NK-92 treated with Interleukin-12 subunit alpha and Interleukin-12 subunit beta, amount 100 ng/mL, for 24 hours (cell line): ENCODE measurements at regions not wholly inside any gene's neighbourhood (a gene's known extent, or its start where the extent isn't known, plus 50 kb on each side); places are given as distances from the start of the nearest gene placed in this dataset.

Experiments used
- DNase-seq: peaks from one replicate; lab custom pipeline; 2025; lab: John Stamatoyannopoulos, UW

DNA sequence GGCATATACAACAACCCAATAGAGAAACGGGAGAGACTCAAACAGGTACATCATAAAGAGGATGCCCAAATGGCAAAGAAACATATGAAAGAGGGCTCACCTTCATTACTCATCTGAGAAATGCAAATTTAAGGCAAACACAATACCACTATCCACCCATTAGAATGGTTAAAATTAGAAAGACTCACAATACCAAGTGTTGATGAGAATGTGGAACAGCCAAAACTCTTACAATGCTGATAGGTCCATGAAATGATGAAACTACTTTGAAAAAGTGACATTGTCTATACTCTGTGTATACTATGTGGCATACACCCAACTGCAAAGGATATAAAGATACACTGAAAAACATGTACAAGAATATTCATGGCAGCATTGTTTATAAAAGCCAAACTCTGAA, 96.2 kb upstream of the TSHZ3 start:
- no peak for DNase-seq

DNA sequence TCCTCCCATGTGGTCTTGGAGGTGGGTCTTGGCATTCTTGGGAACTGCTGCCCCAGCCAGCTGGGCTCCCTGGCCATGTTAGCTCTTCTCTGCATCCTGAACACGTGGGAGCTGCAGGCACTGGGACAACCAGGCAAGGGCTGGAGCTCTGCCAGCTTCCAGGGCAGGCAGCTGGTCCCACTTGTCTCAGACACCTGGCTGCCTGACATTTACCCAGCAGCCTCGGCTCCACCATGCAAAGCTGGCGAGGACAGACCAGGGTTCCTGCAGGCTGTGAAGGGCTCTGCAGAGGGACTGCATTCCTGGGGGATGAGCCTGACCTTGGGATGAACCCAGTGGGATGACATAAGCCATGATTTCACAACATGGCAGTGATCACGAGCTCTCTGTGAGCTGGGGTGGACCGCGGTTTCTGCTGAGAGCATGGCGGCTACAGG, 99.0 kb upstream of the TSHZ3 start:
- no peak for DNase-seq

DNA sequence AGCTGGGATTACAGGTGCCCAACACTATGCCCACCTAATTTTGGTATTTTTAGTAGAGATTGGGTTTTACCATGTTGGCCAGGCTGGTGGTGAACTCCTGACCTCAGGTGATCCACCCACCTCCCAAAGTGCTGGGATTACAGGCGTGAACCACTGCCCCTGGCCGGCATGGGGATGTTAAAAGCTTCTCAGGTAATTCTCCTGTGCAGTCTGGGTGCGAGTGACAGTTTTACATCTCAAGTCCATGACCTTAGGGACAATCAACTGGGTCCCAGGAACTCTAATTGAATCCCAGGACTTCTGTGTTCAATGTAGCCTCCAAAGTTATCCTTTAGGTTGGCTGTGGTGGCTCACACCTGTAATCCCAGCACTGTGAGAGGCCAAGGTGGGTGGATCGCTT, 100.1 kb upstream of the TSHZ3 start:
- DNase-seq = no peak

DNA sequence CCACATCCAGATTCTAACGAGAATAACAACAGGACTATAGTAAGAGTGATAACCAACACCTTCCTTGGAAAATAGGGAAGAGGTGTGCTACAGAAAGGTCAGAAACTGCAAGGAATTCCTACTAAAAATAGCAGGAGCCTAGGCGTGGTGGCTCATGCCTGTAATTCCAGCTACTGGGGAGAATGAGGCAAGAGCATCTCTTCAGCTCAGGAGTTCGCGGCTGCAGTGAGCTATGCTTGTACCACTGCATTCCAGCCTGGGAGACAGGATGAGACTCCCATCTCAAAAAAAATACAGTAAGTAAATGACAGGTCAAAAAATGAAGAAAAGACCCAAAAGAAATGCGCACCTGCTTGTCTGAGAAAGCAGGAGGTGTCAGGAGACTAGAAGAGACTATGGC, 101.5 kb upstream of the TSHZ3 start:
- no peak for DNase-seq

DNA sequence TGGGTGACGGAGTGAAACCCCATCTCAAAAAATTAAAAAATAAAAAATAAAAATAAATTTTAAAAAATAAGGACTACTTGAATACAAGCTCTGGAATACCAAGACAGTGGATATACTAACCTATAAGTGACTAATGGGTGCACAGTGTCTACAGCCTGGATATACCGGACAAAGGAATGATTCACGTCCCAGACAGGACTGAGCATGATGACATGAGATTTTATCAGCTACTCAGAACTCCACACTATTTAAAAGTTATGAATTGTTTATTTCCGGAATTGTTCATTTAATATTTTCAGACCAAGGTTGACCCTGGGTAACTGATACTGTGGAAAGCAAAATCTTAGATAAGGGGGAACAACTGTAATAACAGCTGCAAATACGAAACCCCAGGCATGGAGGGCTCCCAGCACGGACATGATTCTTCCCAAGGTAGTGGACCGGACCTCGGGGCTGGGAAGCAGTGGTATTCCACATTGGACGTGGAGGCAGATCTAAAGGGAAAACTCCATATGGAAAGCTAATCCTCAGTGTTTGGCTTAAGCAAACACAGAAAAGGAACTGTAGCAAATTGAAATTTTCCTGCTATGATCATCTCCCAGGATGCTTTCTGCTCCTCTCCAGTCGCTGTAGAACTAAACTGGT, 102.6 kb upstream of the TSHZ3 start:
- no peak for DNase-seq

DNA sequence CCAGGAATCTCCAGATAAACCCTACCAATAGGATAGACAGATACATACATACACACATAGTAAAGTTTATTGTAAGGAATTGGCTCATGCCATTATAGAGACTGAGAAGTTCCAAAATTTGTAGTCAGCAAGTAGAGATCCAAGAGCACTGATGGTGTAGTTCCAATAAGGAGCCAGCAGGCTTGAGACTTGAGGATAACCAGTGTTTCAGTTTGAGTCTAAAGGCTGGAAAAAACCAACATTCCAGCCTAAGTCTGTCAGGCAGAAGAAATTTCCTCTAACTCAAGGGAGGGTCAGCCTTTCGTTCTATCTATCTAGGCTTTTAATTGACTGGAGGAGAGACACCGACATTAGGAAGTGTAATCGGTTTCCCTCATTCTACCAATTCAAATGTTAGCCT, 110.2 kb upstream of the TSHZ3 start:
- no peak for DNase-seq

DNA sequence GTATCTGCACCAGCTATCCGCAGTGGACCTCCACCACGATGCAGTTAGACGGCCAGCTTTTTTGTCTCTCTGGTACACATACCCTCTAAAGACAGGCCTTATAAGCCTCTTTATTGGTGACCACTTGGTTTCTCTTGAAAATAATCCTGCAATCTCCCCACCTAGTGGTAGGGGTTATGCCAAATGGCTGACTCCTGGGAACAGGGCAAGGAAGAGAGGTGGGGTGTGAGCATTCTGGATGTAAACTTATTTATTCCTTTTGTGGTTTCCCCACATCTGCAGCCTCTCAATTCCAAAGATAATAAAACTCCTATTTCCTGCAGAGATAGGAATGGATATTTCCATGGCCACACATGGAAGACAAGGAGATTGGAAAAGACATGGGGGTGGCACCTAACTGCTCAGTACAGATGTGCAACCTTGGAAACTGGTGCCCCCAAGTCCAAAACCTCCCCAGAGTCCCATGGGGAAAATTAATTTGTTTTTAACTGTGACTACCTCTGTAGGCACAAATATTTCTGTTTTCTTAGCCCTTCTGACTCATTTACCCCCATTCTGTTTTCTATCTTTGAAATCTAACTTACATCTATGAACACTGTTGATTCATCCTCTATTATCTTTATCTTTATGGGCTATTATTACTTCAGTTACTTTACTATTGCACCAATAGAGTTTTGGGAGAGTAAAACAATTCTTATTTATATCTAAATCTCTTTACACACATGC, 112.7 kb upstream of the TSHZ3 start:
- no peak for DNase-seq

DNA sequence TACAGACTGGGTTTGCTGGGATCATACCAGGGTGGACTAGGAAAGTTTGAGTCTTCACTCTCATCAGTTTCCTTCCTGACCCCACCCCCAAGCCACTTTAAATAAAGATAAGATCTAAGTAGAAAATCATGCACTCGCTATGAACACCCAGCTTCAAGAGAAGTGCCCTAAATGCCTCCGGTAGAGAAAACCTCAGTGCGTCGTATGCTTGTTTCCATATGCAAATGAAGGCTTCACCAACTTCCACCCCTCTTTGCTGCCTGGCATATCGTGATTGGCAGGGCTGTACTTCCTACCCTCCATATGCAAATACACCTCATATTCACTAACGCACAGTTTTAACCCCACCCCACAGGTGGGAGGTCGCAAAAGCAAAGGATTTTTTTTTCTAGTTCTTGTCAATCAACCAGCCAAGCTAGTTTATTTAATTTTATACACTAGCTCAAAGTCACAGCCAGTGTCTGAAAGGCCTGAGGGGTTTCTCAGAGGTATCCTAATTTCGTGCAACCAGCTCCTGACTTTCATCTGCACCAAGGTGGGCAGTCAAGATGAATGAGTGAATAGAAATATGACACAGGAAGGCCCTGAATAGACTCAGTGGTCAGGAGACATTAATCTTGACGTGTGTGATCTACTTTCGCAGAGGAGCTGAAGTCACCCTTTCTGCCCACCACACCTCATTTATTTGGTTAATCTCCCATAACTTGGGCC, 121.1 kb upstream of the TSHZ3 start:
- no peak for DNase-seq

DNA sequence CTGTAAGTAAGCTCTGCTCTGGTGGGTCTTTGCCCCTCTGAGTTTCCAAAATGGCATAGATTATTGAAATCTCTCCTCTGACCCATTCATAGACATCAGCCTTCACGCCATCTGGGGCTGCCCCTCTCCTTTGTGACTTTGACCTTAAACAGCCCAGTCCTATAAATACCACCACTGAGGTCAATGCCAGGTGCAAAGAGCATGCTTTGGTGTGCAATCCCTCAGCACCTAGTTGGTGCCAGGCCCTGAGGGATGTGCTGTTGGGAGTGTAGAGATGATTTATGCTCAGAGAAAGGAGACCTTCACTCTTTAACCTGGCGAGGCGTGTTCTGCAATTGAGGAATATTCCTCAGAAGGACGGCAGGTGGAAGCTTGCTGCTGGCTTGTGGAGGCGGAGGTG, 121.7 kb upstream of the TSHZ3 start:
- no peak for DNase-seq

DNA sequence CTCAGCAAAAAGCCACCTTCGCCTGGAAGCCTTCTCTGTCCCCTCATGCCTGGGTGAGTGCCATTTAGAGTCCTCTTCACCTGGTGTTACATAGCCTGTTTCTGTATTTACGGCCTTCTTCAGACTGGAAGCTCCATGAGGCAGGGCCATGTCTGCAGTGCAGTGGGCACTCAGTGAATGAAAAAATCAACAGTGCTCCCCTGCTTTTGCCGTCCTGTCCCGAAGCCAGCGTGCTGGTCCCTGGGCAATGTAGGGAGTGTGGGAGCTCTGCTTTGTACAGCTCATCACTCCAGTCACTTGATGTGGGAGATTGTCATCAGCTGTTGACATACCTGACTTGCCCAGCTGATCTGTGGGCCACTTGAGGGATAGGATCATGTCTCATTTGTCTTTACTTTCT, 129.0 kb upstream of the TSHZ3 start:
- no peak for DNase-seq

DNA sequence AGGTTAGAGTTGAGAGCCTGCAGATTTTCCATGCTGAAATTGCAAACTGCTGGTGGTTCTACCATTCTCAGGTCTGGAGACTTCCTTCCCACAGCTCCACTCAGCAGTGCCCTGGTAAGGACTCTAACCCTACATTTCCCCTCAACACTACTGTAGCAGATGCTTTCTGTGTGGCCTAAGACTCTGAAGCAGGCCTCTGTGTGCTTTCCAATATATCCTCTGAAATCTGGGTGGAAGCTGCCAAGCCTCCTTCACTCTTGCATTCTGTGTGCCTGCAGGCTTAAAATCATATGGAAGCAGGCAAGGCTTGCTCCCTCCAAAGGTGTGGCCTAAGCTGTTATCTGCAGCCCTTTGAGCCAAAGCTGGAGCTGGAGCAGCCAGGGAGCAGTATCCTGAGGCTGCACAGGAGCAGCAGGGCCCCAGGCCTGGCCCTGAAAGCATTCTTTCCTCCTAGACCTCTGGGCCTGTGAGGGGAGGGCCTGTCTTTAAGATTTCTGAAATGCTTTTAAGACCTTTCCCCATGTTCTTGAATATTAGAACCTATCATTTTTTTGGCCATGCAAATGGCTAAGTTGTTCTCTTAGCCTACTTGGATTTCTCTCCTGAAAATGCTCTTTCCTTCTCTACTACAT, 134.1 kb upstream of the TSHZ3 start:
- DNase-seq = no peak

DNA sequence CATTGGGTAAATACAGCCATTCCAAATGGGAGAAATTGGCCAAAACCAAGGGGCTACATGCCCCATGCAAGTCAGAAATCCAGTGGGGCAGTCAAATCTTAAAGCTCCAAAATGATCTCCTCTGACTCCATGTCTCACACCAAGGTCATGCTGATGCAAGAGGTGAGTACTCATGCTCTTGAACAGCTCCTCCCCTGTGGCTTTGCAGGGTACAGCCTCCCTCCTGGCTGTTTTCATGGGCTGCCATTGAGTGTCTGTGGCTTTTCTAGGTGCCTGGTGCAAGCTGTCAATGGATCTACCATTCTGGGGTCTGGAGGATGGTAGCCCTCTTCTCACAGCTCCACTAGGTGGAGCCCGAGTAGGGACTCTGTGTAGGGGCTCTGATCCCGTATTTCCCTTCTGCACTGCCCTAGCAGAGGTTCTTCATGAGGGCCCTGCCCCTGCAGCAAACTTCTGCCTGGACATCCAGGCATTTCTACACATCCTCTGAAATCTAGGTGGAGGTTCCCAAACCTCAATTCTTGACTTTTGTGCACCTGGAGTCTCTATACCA, 135.7 kb upstream of the TSHZ3 start:
- peak; percentile 4 for DNase-seq

DNA sequence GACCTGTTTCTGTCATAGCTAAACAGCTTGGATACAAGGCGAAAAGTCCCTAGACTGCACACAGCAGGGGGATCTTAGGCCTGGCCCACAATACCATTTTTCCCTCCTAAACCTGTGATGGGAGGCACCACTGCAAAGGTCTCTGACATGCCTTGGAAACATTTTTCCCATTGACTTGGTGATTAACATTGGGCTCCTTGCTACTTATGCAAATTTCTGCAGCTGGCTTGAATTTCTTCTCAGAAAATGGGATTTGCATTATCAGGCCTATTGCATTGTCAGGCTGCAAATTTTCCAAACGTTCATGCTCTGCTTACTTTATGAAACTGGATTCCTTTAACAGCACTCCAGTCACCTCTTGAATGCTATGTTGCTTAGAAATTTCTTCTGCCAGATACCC, 136.2 kb upstream of the TSHZ3 start:
- DNase-seq = no peak

DNA sequence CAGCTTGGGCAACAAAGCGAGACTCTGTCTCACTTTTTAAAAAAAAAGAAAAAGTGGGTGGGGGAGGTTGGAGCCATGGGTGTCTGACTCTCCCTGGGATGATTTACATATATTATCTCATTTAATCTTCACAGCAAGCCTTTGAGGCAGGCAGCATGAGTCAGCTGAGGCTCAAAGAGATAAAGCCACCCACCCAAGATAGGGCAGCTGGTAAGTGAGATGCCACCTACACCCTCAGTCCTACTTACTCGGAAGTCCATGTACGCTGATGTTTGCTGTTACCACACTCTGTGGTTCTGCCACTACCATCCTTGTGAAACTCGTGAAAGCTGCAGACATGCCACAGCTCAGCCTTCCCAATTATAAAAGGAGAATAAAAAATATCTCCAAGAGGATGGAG, 142.0 kb upstream of the TSHZ3 start:
- DNase-seq = peak; percentile 2

DNA sequence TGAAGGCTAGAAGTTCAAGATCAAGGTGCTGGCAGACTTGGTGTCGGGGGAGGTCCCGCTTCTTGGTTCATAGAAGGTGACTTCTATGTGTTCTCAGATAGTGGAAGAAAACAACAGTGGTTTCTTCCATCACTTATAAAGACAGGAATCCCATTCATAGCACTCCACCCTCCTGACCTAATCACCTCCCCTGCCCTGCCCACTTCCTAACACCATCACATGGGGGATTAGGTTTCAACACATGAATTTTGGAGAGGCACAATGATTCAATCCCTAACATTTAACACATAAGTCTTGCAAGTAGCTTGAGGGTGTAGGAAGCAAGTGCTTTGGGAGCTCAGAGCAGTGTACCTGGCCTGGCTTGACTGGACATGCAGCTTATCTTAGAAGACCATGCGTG, 142.8 kb upstream of the TSHZ3 start:
- no peak for DNase-seq

DNA sequence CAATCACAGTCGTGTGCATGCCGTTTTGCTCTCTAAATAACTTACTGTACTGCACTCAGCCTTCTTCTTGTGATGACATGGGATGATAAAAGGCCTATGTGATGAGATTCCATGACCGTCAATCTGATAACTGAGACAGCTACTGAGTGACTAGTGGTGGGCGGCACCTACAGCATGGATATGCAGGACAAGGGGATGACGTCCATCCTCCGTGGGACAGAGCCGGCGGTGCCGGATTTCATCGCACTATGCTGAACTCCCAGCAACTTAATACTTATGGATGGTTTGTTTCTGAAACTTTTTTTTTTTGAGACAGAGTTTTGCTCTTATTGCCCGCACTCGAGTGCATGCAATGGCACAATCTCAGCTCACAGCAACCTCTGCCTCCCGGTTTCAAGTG, 146.8 kb upstream of the TSHZ3 start:
- DNase-seq = no peak

DNA sequence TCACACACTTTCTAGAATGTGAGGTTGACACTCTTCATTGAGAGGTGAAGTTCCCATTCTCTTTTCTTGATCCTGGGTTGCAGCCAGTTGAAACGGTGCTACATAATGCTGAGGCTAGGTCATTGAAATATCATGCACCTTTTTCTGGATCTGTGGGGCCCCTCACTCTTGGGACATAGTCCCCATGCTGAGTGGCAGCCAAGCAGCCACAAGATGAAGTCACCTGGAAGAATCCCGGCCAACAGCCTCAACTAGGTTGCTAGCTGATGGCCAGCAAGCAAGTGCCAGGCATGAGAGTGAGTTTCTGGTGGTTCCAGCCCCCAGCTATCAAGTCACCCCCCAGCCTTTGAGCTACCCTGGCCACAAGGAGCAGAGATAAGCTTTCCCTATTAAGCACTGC, 148.5 kb upstream of the TSHZ3 start:
- DNase-seq = no peak

DNA sequence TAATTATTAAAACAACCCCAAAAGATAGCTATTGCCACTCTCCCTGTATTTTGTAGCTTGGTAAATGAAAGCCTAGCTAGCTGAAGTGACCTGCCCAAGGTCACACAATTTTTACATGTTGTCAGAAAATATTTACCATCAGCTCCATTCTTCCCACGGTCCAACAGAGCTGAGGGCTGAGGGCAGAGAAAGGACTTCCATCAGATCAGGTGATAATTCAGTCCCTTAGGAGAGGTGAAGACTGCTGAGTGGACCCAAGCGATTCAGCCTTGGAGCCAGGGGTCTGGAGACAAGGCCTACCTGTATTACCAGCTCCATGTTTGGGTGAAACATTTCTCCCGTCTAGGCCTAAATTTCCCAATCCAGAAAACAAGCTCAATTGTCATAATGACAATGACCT, 149.5 kb upstream of the TSHZ3 start:
- no peak for DNase-seq

DNA sequence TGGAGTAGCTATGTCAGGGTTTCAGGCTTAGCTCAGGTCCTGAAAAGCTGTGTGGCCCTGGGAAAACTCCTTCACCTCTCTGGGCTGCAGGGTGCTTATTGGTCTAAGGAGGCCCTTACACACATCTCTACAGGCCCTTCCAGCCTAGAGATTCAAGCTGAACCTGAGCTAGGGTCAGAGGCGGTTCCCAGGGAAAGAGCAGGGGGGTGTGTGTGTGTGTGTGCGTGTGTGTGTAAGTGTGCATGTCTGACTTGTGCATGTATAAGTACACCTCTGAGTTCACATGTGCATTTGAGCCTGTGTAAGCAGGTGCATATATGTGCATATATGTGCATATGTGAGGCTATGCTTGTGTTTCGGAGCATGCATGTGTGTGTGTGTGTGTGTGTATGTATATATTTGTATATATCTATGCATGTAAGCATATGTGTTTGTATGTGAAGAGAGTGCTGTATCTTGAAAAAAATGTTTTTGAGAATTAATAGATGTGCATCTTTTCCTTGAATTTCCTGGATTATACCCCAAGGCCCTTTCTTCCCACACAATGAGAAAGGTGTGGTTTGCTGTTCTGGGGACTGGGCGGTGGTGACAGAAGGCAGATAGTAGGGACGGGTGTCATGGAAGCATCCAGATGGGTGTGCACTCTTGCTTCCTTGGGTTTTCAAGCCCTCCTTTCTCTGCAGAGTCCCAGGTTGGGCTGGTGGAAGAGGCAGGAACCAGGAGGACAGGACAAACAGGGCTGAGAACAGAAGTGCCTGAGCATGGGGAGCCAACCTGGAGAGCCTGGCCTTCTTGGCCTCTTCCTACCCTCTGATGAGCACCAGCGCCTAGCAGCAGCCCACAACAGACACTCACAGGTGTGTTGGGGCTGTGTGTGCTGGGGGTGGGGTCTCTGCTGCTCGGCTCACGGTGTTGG, 150.3 kb upstream of the TSHZ3 start:
- no peak for DNase-seq

DNA sequence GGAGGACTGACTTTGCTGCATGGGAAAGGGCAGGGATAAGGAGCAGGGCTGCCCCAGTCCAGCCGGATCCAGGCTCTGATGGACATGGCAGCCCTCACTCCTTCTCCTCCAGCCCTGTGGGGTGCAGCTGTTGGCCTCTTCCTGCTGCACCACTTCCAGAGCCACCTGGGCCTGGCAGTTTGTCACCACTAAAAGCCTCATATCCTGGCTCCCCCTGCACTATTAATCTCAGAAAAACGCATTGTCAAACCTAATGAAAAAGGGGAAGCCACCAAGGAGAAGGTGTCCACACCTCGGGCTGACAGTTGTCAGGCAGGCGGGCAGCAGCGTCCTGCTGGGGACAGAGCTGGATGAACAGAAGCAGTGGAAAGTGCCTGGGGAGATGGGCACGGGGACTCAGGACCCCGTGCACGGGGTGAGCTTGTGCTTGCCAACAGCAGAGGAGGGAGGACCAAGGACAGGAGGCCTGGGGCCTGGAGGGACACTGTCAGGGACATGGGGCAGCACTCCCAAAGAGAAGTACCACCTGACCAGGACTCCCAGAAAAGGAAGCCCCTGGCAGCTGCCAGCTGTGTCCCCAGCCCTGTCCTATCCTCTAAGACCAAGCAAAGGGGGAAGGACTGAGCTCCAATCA, 151.1 kb upstream of the TSHZ3 start:
- DNase-seq = no peak

DNA sequence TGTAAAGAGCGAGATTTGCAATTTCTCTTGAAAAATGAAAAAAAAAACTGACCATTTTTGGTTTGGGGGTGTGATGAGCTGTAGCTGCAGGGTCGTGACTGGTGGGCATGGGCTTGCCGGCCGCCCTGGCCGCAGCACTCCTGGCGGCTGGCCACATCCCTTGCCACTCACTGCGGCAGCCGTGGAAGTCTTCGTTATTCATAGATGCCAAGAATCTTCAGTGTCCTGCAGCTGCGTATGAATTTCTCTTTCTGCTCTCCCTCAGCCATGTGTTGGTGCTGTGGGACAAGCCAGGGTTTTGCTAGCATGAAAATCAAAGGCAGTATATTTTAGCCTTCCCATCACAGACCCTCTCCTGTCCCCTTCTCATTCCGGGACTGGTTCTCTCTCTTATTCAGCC, 151.7 kb upstream of the TSHZ3 start:
- no peak for DNase-seq
